ENCODE measurements at regions not wholly inside any gene's neighbourhood (a gene's known extent, or its start where the extent isn't known, plus 50 kb on each side); places are given as distances from the start of the nearest gene placed in this dataset.

GRCh38 chr11:105344938-105345337, 205.4 kb upstream of the CARD18 start:
- TF ChIP-seq CTCF (IDR thresholded peaks at IDR 0.05; ENCODE audit: insufficient read depth, low read length, poor library complexity, severe bottlenecking), result no peak
- Histone ChIP-seq H3K4me3 (ENCODE audit: low read depth, low read length) (no peak overlapping the region), H3K36me3 (ENCODE audit: control insufficient read depth, insufficient read depth, low read length) (no peaks in the 10 kb centered on the region), H3K27me3 (ENCODE audit: control insufficient read depth, insufficient read depth, low read length) (no peaks in the 10 kb centered on the region)
- DNase-seq (ENCODE audit: low read depth), result no peak

- no peak for DNase-seq (ENCODE audit: low read depth)
- Histone ChIP-seq H3K4me3 (ENCODE audit: low read depth, low read length) (no peak overlapping the region), H3K36me3 (ENCODE audit: control insufficient read depth, insufficient read depth, low read length) (no peaks in the 10 kb centered on the region), H3K27me3 (ENCODE audit: control insufficient read depth, insufficient read depth, low read length) (no peaks in the 10 kb centered on the region)
- TF ChIP-seq CTCF (IDR thresholded peaks at IDR 0.05; ENCODE audit: insufficient read depth, low read length, poor library complexity, severe bottlenecking), result no peak
Measured at GRCh38 chr11:105334025-105334714, 194.6 kb upstream of the CARD18 start.

GRCh38 chr11:105333153-105333552, 193.6 kb upstream of the CARD18 start:
- DNase-seq (ENCODE audit: low read depth), result no peak
- Histone ChIP-seq H3K27me3 (ENCODE audit: control insufficient read depth, insufficient read depth, low read length) (no peaks in the 10 kb centered on the region), H3K4me3 (ENCODE audit: low read depth, low read length) (no peak overlapping the region), H3K36me3 (ENCODE audit: control insufficient read depth, insufficient read depth, low read length) (no peaks in the 10 kb centered on the region)
- TF ChIP-seq CTCF (IDR thresholded peaks at IDR 0.05; ENCODE audit: insufficient read depth, low read length, poor library complexity, severe bottlenecking), result no peak

DNA sequence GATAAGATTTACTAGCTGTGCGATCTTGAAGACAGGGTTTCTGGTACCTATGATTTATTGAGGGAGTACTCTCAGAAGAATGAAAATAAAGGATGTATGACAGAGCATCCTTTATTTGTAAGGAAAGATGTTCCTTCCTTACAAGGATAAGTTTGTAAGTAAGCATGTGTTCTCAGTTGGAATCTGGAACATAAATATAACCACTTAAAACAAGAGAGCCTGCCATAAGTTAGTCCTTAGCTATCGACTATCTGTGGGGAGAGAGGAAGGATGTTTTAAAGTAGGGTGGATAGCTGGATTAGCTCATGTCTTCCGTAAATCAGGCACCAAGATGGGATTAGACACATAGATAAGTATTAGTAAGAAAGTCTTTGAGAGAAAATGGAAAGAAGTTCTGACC, 192.6 kb upstream of the CARD18 start:
- no peaks in the 10 kb centered on the region for H3K27me3 ChIP-seq (ENCODE audit: control insufficient read depth, insufficient read depth, low read length)
- no peak for TF ChIP-seq CTCF (IDR thresholded peaks at IDR 0.05; ENCODE audit: insufficient read depth, low read length, poor library complexity, severe bottlenecking)
- no peaks in the 10 kb centered on the region for H3K36me3 ChIP-seq (ENCODE audit: control insufficient read depth, insufficient read depth, low read length)
- DNase-seq (ENCODE audit: low read depth), result no peak
- H3K4me3 ChIP-seq (ENCODE audit: low read depth, low read length), result no peak overlapping the region

- no peak for DNase-seq (ENCODE audit: low read depth)
- TF ChIP-seq CTCF (IDR thresholded peaks at IDR 0.05; ENCODE audit: insufficient read depth, low read length, poor library complexity, severe bottlenecking), result no peak
- Histone ChIP-seq H3K36me3 (ENCODE audit: control insufficient read depth, insufficient read depth, low read length) (no peaks in the 10 kb centered on the region), H3K27me3 (ENCODE audit: control insufficient read depth, insufficient read depth, low read length) (no peaks in the 10 kb centered on the region), H3K4me3 (ENCODE audit: low read depth, low read length) (no peak overlapping the region)
Measured at GRCh38 chr11:105328061-105328460, 188.5 kb upstream of the CARD18 start.

GRCh38 chr11:105324156-105324555, 184.6 kb upstream of the CARD18 start:
- no peaks in the 10 kb centered on the region for H3K27me3 ChIP-seq (ENCODE audit: control insufficient read depth, insufficient read depth, low read length)
- TF ChIP-seq CTCF (IDR thresholded peaks at IDR 0.05; ENCODE audit: insufficient read depth, low read length, poor library complexity, severe bottlenecking), result no peak
- no peak overlapping the region for H3K4me3 ChIP-seq (ENCODE audit: low read depth, low read length)
- DNase-seq (ENCODE audit: low read depth), result no peak
- no peaks in the 10 kb centered on the region for H3K36me3 ChIP-seq (ENCODE audit: control insufficient read depth, insufficient read depth, low read length)

All from kidney epithelial cell (primary cell).